PC-9 (cell line): ENCODE measurements at regions not wholly inside any gene's neighbourhood (a gene's known extent, or its start where the extent isn't known, plus 50 kb on each side); places are given as distances from the start of the nearest gene placed in this dataset.

ENCODE experiments used
- EZH2 ChIP-seq: fragments of 200-600 bp; sonication (generic); IDR thresholded peaks from 2 replicates; pipeline ENCODE4 v1.8.0; 2017; ENCODE audit warnings: antibody characterized with exemption, low read depth
- TF ChIP-seq, protein P1 (sequence below): fragments of 200-600 bp; sonication (generic); conservative IDR thresholded peaks from 2 replicates; pipeline ENCODE4 v1.6.1; 2017; ENCODE audit warnings: mixed run types, antibody characterized with exemption, mild to moderate bottlenecking, moderate library complexity

- TF ChIP-seq EZH2 = no peak
- TF ChIP-seq, protein P1, sequence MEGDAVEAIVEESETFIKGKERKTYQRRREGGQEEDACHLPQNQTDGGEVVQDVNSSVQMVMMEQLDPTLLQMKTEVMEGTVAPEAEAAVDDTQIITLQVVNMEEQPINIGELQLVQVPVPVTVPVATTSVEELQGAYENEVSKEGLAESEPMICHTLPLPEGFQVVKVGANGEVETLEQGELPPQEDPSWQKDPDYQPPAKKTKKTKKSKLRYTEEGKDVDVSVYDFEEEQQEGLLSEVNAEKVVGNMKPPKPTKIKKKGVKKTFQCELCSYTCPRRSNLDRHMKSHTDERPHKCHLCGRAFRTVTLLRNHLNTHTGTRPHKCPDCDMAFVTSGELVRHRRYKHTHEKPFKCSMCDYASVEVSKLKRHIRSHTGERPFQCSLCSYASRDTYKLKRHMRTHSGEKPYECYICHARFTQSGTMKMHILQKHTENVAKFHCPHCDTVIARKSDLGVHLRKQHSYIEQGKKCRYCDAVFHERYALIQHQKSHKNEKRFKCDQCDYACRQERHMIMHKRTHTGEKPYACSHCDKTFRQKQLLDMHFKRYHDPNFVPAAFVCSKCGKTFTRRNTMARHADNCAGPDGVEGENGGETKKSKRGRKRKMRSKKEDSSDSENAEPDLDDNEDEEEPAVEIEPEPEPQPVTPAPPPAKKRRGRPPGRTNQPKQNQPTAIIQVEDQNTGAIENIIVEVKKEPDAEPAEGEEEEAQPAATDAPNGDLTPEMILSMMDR = no peak
Measured at GRCh38 chr3:67804578-67804977, 150.2 kb upstream of the SUCLG2 start.
